NB4 (cell line): ENCODE measurements at regions not wholly inside any gene's neighbourhood (a gene's known extent, or its start where the extent isn't known, plus 50 kb on each side); places are given as distances from the start of the nearest gene placed in this dataset.

Source experiments
- POLR2A ChIP-seq: IDR thresholded peaks from 2 replicates; pipeline ENCODE4 v1.6.1; 2011; ENCODE audit warnings: mild to moderate bottlenecking; ENCODE audit not compliant: insufficient read length; ENCODE audit errors: extremely low read depth
- TF ChIP-seq, protein P1 (sequence below): IDR thresholded peaks from one replicate; pipeline ENCODE4 v1.5.1; 2012; ENCODE audit warnings: low read depth, low read length

DNA sequence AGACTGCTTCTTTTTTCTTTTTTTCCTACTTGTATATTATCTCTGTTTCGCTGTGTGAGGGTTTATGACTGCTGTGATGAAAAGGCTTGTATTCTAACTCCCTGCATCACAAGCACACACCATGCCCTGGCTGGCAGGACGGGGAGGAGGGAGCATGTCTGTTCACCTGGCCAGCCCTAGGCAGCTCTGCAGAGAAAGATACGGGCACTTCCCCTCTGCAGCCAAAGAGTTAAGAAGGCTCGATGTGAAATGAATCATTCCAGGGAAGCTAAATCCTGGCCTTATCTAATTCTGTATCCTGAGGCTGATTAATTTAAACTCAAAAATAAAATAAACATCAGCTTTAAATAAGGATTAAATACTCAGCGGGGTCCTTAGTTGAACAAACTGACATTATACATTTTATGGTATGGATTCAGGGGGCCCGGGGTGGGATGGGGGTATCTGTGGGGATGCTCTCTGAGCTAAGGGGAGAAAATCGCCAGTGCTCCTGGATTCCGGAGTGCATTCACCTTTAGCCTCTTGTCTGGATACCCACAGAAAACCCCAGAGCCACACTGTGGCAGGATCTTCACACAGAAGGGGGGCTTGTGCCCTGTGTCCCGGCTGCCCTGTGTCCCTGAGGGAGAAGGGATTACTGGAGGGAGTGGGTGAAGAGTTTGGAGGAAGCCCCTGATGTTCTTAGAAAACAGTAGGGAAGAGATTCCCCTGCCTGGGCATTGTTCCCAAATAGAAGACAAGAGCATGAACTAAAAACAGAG lies 321.5 kb downstream of the NPHP4 start:
- TF ChIP-seq, protein P1, sequence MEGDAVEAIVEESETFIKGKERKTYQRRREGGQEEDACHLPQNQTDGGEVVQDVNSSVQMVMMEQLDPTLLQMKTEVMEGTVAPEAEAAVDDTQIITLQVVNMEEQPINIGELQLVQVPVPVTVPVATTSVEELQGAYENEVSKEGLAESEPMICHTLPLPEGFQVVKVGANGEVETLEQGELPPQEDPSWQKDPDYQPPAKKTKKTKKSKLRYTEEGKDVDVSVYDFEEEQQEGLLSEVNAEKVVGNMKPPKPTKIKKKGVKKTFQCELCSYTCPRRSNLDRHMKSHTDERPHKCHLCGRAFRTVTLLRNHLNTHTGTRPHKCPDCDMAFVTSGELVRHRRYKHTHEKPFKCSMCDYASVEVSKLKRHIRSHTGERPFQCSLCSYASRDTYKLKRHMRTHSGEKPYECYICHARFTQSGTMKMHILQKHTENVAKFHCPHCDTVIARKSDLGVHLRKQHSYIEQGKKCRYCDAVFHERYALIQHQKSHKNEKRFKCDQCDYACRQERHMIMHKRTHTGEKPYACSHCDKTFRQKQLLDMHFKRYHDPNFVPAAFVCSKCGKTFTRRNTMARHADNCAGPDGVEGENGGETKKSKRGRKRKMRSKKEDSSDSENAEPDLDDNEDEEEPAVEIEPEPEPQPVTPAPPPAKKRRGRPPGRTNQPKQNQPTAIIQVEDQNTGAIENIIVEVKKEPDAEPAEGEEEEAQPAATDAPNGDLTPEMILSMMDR: no peak
- no peak for TF ChIP-seq POLR2A
